Upper lobe of right lung (tissue), 1 donor: ENCODE measurements at regions not wholly inside any gene's neighbourhood (a gene's known extent, or its start where the extent isn't known, plus 50 kb on each side); places are given as distances from the start of the nearest gene placed in this dataset.

Source experiments
- ATAC-seq: fragments of 200-7000 bp; cut with Tn5 transposase; one replicate; pipeline ENCODE4 v1.9.1; 2020; ENCODE audit warnings: mild to moderate bottlenecking, moderate library complexity
- DNase-seq: peaks from one replicate; pipeline ENCODE4 v3.0.0-alpha.2; 2020
- H3K27ac ChIP-seq: fragments of 200-600 bp; one replicate; pipeline ENCODE4 v1.8.0; 2022
- H3K27me3 ChIP-seq: fragments of 200-600 bp; one replicate; pipeline ENCODE4 v1.8.0; 2022; ENCODE audit warnings: mild to moderate bottlenecking
- H3K36me3 ChIP-seq: fragments of 200-600 bp; one replicate; pipeline ENCODE4 v1.8.0; 2022
- H3K4me1 ChIP-seq: fragments of 200-600 bp; one replicate; pipeline ENCODE4 v1.8.0; 2022
- H3K4me3 ChIP-seq: fragments of 200-600 bp; one replicate; pipeline ENCODE4 v1.8.0; 2022; ENCODE audit warnings: mild to moderate bottlenecking
- H3K9me3 ChIP-seq: fragments of 200-600 bp; one replicate; pipeline ENCODE4 v1.8.0; 2022
- CTCF ChIP-seq: fragments of 200-600 bp; IDR thresholded peaks from one replicate; pipeline ENCODE4 v1.8.0; 2022; ENCODE audit warnings: antibody characterized with exemption
- intact Hi-C: fragments of 100-400 bp; cut with DNase I; formaldehyde crosslinking; loops from one replicate; pipeline ENCODE4 v1.11.0; 2022
- donor health status: DM: no; HTN: yes; CAD: no; lungs with severe emphysema.

GRCh38 chr5:169411786-169412430 is 111.0 kb upstream of the SLIT3 start:
- TF ChIP-seq CTCF: no peak
- DNase-seq (no peak), ATAC-seq (no peak)
- Histone ChIP-seq H3K36me3 (no peaks in the 10 kb centered on the region), H3K27me3 (no peaks in the 10 kb centered on the region), H3K4me1 (no peaks in the 10 kb centered on the region), H3K9me3 (no peaks in the 10 kb centered on the region), H3K27ac (no peak overlapping the region), H3K4me3 (no peak overlapping the region)
- intact Hi-C loops: no loop called here

DNA sequence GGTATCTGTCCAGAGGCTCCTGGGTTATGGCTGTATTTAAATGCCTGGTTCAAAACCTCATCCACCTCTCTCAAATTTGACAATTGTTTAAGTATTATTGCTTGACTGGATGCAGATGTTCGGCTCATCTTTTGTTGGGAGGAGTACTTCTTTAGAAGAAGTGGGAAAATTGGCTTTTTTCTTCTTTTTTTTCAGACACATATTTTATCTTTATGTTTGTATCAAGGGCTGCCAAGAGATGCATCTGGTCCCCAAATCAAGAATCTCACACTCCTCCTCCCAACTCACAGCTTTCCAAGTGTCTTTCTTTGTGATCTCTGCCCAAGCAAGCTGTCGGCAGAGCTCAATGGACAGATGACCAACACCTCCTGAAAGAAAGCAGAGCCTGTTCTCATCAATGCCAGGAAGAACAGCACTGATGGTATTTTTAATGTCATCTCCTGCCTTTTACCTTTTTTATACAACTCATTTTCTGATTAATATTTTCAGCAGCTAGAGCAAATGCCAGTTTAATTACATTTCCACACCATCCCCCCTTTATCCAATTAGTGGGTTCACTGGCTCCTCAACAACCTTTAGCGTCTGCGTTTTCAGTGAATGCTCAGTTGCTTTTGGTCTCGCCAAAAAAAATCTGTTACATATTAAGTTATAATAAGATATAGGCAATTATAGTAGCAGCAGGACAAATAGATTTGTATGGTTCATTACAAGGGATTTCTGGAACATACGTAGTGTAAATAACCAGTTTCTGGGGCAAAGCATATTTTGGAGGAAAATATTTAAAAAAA is 110.3 kb upstream of the SLIT3 start:
- no peak overlapping the region for H3K4me3 ChIP-seq
- intact Hi-C loops: no loop called here

GRCh38 chr5:169408731-169409130 is 107.8 kb upstream of the SLIT3 start:
- Histone ChIP-seq H3K4me3 (no peak overlapping the region), H3K27me3 (no peaks in the 10 kb centered on the region), H3K4me1 (no peaks in the 10 kb centered on the region), H3K9me3 (no peaks in the 10 kb centered on the region), H3K27ac (no peak overlapping the region), H3K36me3 (no peaks in the 10 kb centered on the region)
- TF ChIP-seq CTCF: no peak
- ATAC-seq (no peak), DNase-seq (no peak)
- intact Hi-C loops: no loop called here

More for the DNA sequence above, 110.3 kb upstream of the SLIT3 start:
- H3K4me1 ChIP-seq: no peaks in the 10 kb centered on the region
- no peak overlapping the region for H3K27ac ChIP-seq
- ATAC-seq (no peak), DNase-seq (no peak)
- H3K27me3 ChIP-seq: no peaks in the 10 kb centered on the region
- no peak for TF ChIP-seq CTCF
- H3K9me3 ChIP-seq: no peaks in the 10 kb centered on the region
- H3K36me3 ChIP-seq: no peaks in the 10 kb centered on the region

- H3K4me1 ChIP-seq: no peaks in the 10 kb centered on the region
- no peak overlapping the region for H3K27ac ChIP-seq
- no peaks in the 10 kb centered on the region for H3K27me3 ChIP-seq
- DNase-seq: no peak
- H3K9me3 ChIP-seq: no peaks in the 10 kb centered on the region
- H3K4me3 ChIP-seq: no peak overlapping the region
- no peaks in the 10 kb centered on the region for H3K36me3 ChIP-seq
- no peak for ATAC-seq
- no peak for TF ChIP-seq CTCF
- intact Hi-C loops: no loop called here
These were observed 107.2 kb upstream of the SLIT3 start for GRCh38 chr5:169408171-169408570.

DNA sequence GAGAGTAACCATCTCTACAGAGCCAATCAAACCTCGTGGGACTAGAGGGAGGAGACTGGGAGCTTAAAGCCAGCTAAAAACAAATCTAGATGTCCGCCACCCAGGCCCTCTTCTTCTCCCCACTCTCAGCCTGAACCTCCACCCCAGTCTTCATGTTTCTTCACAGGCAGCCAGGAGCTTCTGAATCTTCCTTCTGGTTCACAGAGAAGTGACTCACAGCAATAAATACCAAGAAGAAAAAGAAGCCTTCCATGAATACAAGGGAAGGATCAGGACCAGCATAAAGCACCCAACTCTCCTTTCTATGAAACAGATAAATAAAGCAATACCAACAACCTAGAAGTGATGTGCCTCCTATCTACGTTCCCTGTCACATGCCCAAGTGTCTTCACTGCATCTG is 103.3 kb upstream of the SLIT3 start:
- no peak overlapping the region for H3K27ac ChIP-seq
- no peak overlapping the region for H3K4me3 ChIP-seq
- H3K36me3 ChIP-seq: no peaks in the 10 kb centered on the region
- no peak for TF ChIP-seq CTCF
- intact Hi-C loops: no loop called here
- H3K9me3 ChIP-seq: no peaks in the 10 kb centered on the region
- no peak for DNase-seq
- ATAC-seq: no peak
- no peaks in the 10 kb centered on the region for H3K27me3 ChIP-seq
- H3K4me1 ChIP-seq: no peaks in the 10 kb centered on the region
